COLO668 (cell line): ENCODE measurements at regions not wholly inside any gene's neighbourhood (a gene's known extent, or its start where the extent isn't known, plus 50 kb on each side); places are given as distances from the start of the nearest gene placed in this dataset.
"Not testable (repeated sequence)": the region's sequence is repeated elsewhere in the genome, so short reads cannot be mapped to it uniquely, and the experiment has no call there.

Experiments
- DNase-seq: peaks from one replicate; lab custom pipeline; 2025; ENCODE audit not compliant: unreplicated experiment; lab: John Stamatoyannopoulos, UW

GRCh38 chr14:88929656-88930436 lies 105.4 kb downstream of the TTC8 start:
- DNase-seq = no peak

GRCh38 chr14:88931321-88932110 lies 107.1 kb downstream of the TTC8 start:
- DNase-seq = no peak

- DNase-seq = peak; percentile 36
Measured at GRCh38 chr14:88933191-88933590, 108.7 kb downstream of the TTC8 start.

- no peak for DNase-seq
Measured at GRCh38 chr14:88934351-88934806, 109.9 kb downstream of the TTC8 start.

- DNase-seq = no peak
Measured at GRCh38 chr14:88935083-88935482, 110.6 kb downstream of the TTC8 start.

- DNase-seq = no peak
Measured at GRCh38 chr14:88937706-88938105, 113.3 kb downstream of the TTC8 start.

GRCh38 chr14:88940671-88941070 lies 116.2 kb downstream of the TTC8 start:
- DNase-seq = no peak

- no peak for DNase-seq
Measured at GRCh38 chr14:88941414-88941813, 117.0 kb downstream of the TTC8 start.

GRCh38 chr14:88947646-88948598 lies 123.5 kb downstream of the TTC8 start:
- no peak for DNase-seq

- no peak for DNase-seq
Measured at GRCh38 chr14:88950069-88950468, 125.6 kb downstream of the TTC8 start.

- DNase-seq = no peak
Measured at GRCh38 chr14:88951370-88951769, 126.9 kb downstream of the TTC8 start.

GRCh38 chr14:88952901-88953300 lies 128.4 kb downstream of the TTC8 start:
- no peak for DNase-seq

GRCh38 chr14:88955455-88955854 lies 131.0 kb downstream of the TTC8 start:
- DNase-seq = no peak

- no peak for DNase-seq
Measured at GRCh38 chr14:88960496-88960895, 136.0 kb downstream of the TTC8 start.

GRCh38 chr14:88961214-88961613 lies 136.8 kb downstream of the TTC8 start:
- DNase-seq = peak; percentile 61

- no peak for DNase-seq
Measured at GRCh38 chr14:88962356-88962755, 137.9 kb downstream of the TTC8 start.

GRCh38 chr14:88967299-88967698 lies 142.8 kb downstream of the TTC8 start:
- DNase-seq = no peak

- DNase-seq = no peak
Measured at GRCh38 chr14:88975043-88975830, 150.8 kb downstream of the TTC8 start.

- no peak for DNase-seq
Measured at GRCh38 chr14:88975926-88976325, 151.5 kb downstream of the TTC8 start.

GRCh38 chr14:88980907-88981306 lies 156.5 kb downstream of the TTC8 start:
- not testable (repeated sequence) for DNase-seq
